ENCODE measurements at regions not wholly inside any gene's neighbourhood (a gene's known extent, or its start where the extent isn't known, plus 50 kb on each side); places are given as distances from the start of the nearest gene placed in this dataset.
A peak's percentile ranks its signal among the peaks of the same experiment; 100 is the strongest.

GRCh38 chrX:39769748-39770147 lies 328.0 kb downstream of the BCOR start:
- Histone ChIP-seq H3K27me3 (ENCODE audit: control insufficient read depth, insufficient read depth, low read length) (no peaks in the 10 kb centered on the region), H3K4me3 (ENCODE audit: insufficient read depth, low read depth, low read length) (no peak overlapping the region), H3K36me3 (replicated peaks; ENCODE audit: control insufficient read depth, insufficient read depth, low read length) (no peaks in the 10 kb centered on the region)
- DNase-seq = no peak

- no peak for DNase-seq
- Histone ChIP-seq H3K27me3 (ENCODE audit: control insufficient read depth, insufficient read depth, low read length) (no peaks in the 10 kb centered on the region), H3K36me3 (replicated peaks; ENCODE audit: control insufficient read depth, insufficient read depth, low read length) (no peaks in the 10 kb centered on the region), H3K4me3 (ENCODE audit: insufficient read depth, low read depth, low read length) (no peak overlapping the region)
Observed at GRCh38 chrX:39771089-39771488, 326.7 kb downstream of the BCOR start.

GRCh38 chrX:39772057-39772832 lies 325.5 kb downstream of the BCOR start:
- Histone ChIP-seq H3K36me3 (replicated peaks; ENCODE audit: control insufficient read depth, insufficient read depth, low read length) (no peaks in the 10 kb centered on the region), H3K4me3 (ENCODE audit: insufficient read depth, low read depth, low read length) (no peak overlapping the region), H3K27me3 (ENCODE audit: control insufficient read depth, insufficient read depth, low read length) (no peaks in the 10 kb centered on the region)
- DNase-seq = peak; percentile 74

- Histone ChIP-seq H3K4me3 (ENCODE audit: insufficient read depth, low read depth, low read length) (no peak overlapping the region), H3K27me3 (ENCODE audit: control insufficient read depth, insufficient read depth, low read length) (no peaks in the 10 kb centered on the region), H3K36me3 (replicated peaks; ENCODE audit: control insufficient read depth, insufficient read depth, low read length) (no peaks in the 10 kb centered on the region)
- no peak for DNase-seq
Observed at GRCh38 chrX:39773150-39773549, 324.6 kb downstream of the BCOR start.

- H3K36me3 ChIP-seq (replicated peaks; ENCODE audit: control insufficient read depth, insufficient read depth, low read length) = no peaks in the 10 kb centered on the region
- no peak overlapping the region for H3K4me3 ChIP-seq (ENCODE audit: insufficient read depth, low read depth, low read length)
- no peaks in the 10 kb centered on the region for H3K27me3 ChIP-seq (ENCODE audit: control insufficient read depth, insufficient read depth, low read length)
- DNase-seq = no peak
Observed at GRCh38 chrX:39773923-39774773, 323.6 kb downstream of the BCOR start.

GRCh38 chrX:39774774-39775328 lies 322.9 kb downstream of the BCOR start:
- no peak for DNase-seq
- Histone ChIP-seq H3K4me3 (ENCODE audit: insufficient read depth, low read depth, low read length) (no peak overlapping the region), H3K36me3 (replicated peaks; ENCODE audit: control insufficient read depth, insufficient read depth, low read length) (no peaks in the 10 kb centered on the region), H3K27me3 (ENCODE audit: control insufficient read depth, insufficient read depth, low read length) (no peaks in the 10 kb centered on the region)

GRCh38 chrX:39777623-39778025 lies 320.1 kb downstream of the BCOR start:
- DNase-seq = no peak
- no peaks in the 10 kb centered on the region for H3K27me3 ChIP-seq (ENCODE audit: control insufficient read depth, insufficient read depth, low read length)
- H3K36me3 ChIP-seq (replicated peaks; ENCODE audit: control insufficient read depth, insufficient read depth, low read length) = no peaks in the 10 kb centered on the region
- H3K4me3 ChIP-seq (ENCODE audit: insufficient read depth, low read depth, low read length) = no peak overlapping the region

- no peak overlapping the region for H3K4me3 ChIP-seq (ENCODE audit: insufficient read depth, low read depth, low read length)
- H3K27me3 ChIP-seq (ENCODE audit: control insufficient read depth, insufficient read depth, low read length) = no peaks in the 10 kb centered on the region
- no peaks in the 10 kb centered on the region for H3K36me3 ChIP-seq (replicated peaks; ENCODE audit: control insufficient read depth, insufficient read depth, low read length)
- DNase-seq = peak; percentile 58
Observed at GRCh38 chrX:39779952-39780783, 317.6 kb downstream of the BCOR start.

GRCh38 chrX:39782276-39782675 lies 315.5 kb downstream of the BCOR start:
- no peak overlapping the region for H3K4me3 ChIP-seq (ENCODE audit: insufficient read depth, low read depth, low read length)
- H3K27me3 ChIP-seq (ENCODE audit: control insufficient read depth, insufficient read depth, low read length) = no peaks in the 10 kb centered on the region
- H3K36me3 ChIP-seq (replicated peaks; ENCODE audit: control insufficient read depth, insufficient read depth, low read length) = no peaks in the 10 kb centered on the region
- peak; percentile 64 for DNase-seq

- Histone ChIP-seq H3K36me3 (replicated peaks; ENCODE audit: control insufficient read depth, insufficient read depth, low read length) (no peaks in the 10 kb centered on the region), H3K27me3 (ENCODE audit: control insufficient read depth, insufficient read depth, low read length) (no peaks in the 10 kb centered on the region)
- no peak for DNase-seq
Observed at GRCh38 chrX:39787999-39788398, 309.8 kb downstream of the BCOR start.

GRCh38 chrX:39788521-39788920 lies 309.2 kb downstream of the BCOR start:
- no peaks in the 10 kb centered on the region for H3K36me3 ChIP-seq (replicated peaks; ENCODE audit: control insufficient read depth, insufficient read depth, low read length)
- H3K4me3 ChIP-seq (ENCODE audit: insufficient read depth, low read depth, low read length) = no peak overlapping the region
- DNase-seq = no peak
- H3K27me3 ChIP-seq (ENCODE audit: control insufficient read depth, insufficient read depth, low read length) = no peaks in the 10 kb centered on the region

More at GRCh38 chrX:39787999-39788398, 309.8 kb downstream of the BCOR start:
- H3K4me3 ChIP-seq (ENCODE audit: insufficient read depth, low read depth, low read length) = no peak overlapping the region

GRCh38 chrX:39791691-39792090 lies 306.1 kb downstream of the BCOR start:
- DNase-seq = no peak
- Histone ChIP-seq H3K27me3 (ENCODE audit: control insufficient read depth, insufficient read depth, low read length) (no peaks in the 10 kb centered on the region), H3K36me3 (replicated peaks; ENCODE audit: control insufficient read depth, insufficient read depth, low read length) (no peaks in the 10 kb centered on the region), H3K4me3 (ENCODE audit: insufficient read depth, low read depth, low read length) (no peak overlapping the region)

GRCh38 chrX:39795605-39796004 lies 302.2 kb downstream of the BCOR start:
- Histone ChIP-seq H3K36me3 (replicated peaks; ENCODE audit: control insufficient read depth, insufficient read depth, low read length) (no peaks in the 10 kb centered on the region; the same call in 1 of the 2 replicates), H3K4me3 (ENCODE audit: insufficient read depth, low read depth, low read length) (no peak overlapping the region), H3K27me3 (ENCODE audit: control insufficient read depth, insufficient read depth, low read length) (no peaks in the 10 kb centered on the region)
- DNase-seq = no peak

GRCh38 chrX:39796856-39797255 lies 300.9 kb downstream of the BCOR start:
- Histone ChIP-seq H3K4me3 (ENCODE audit: insufficient read depth, low read depth, low read length) (no peak overlapping the region), H3K36me3 (replicated peaks; ENCODE audit: control insufficient read depth, insufficient read depth, low read length) (no peaks in the 10 kb centered on the region; the same call in 1 of the 2 replicates), H3K27me3 (ENCODE audit: control insufficient read depth, insufficient read depth, low read length) (no peaks in the 10 kb centered on the region)
- DNase-seq = no peak

Measured in H7 (cell line).